ENCODE measurements at regions not wholly inside any gene's neighbourhood (a gene's known extent, or its start where the extent isn't known, plus 50 kb on each side); places are given as distances from the start of the nearest gene placed in this dataset.

DNA sequence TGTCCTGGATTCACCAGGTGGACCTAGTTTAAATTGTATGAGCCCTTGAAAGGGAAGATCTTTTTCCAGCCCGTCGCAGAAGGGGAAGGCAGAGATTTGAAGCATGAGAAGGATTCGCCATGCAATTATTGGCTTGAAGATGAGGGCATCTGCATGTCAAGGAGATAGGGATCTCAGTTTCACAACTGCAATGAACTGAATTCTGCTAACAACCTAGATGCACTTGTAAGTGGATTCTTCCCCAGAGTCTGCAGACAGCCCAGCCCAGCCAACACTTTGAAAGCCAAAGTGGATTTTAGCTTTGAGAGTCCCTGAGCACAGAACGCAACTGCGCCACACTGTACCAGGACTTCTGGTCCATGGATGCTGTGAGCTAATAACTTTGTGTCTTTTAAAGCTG is 286.0 kb downstream of the TSN start:
- TF ChIP-seq, protein P1, sequence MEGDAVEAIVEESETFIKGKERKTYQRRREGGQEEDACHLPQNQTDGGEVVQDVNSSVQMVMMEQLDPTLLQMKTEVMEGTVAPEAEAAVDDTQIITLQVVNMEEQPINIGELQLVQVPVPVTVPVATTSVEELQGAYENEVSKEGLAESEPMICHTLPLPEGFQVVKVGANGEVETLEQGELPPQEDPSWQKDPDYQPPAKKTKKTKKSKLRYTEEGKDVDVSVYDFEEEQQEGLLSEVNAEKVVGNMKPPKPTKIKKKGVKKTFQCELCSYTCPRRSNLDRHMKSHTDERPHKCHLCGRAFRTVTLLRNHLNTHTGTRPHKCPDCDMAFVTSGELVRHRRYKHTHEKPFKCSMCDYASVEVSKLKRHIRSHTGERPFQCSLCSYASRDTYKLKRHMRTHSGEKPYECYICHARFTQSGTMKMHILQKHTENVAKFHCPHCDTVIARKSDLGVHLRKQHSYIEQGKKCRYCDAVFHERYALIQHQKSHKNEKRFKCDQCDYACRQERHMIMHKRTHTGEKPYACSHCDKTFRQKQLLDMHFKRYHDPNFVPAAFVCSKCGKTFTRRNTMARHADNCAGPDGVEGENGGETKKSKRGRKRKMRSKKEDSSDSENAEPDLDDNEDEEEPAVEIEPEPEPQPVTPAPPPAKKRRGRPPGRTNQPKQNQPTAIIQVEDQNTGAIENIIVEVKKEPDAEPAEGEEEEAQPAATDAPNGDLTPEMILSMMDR (IDR thresholded peaks at IDR 0.05; ENCODE audit: low read depth, low read length, poor library complexity, severe bottlenecking), result no peak
- no peak for TF ChIP-seq EZH2phosphoT487 (IDR thresholded peaks at IDR 0.05; ENCODE audit: borderline replicate concordance, low read length)
